CD4-positive, alpha-beta T cell treated with Interleukin-1 beta for 1 hour (primary cell): ENCODE measurements at regions not wholly inside any gene's neighbourhood (a gene's known extent, or its start where the extent isn't known, plus 50 kb on each side); places are given as distances from the start of the nearest gene placed in this dataset.

ENCODE experiments used
- DNase-seq, 2 donors: peaks; one replicate each; pipeline ENCODE4 v3.0.0-alpha.2; 2020 to 2022

GRCh38 chr18:22872900-22873537 lies 60.1 kb upstream of the RBBP8 start:
- DNase-seq: peak in 1 of 2 donors; percentile 1

- no peak for DNase-seq
Observed at GRCh38 chr18:22879293-22879692, 53.8 kb upstream of the RBBP8 start.

- DNase-seq: no peak
Observed at GRCh38 chr18:22882084-22882483, 51.0 kb upstream of the RBBP8 start.

GRCh38 chr18:22883179-22883578 lies 49.9 kb upstream of the RBBP8 start:
- no peak for DNase-seq
